ENCODE measurements at regions not wholly inside any gene's neighbourhood (a gene's known extent, or its start where the extent isn't known, plus 50 kb on each side); places are given as distances from the start of the nearest gene placed in this dataset.

DNA sequence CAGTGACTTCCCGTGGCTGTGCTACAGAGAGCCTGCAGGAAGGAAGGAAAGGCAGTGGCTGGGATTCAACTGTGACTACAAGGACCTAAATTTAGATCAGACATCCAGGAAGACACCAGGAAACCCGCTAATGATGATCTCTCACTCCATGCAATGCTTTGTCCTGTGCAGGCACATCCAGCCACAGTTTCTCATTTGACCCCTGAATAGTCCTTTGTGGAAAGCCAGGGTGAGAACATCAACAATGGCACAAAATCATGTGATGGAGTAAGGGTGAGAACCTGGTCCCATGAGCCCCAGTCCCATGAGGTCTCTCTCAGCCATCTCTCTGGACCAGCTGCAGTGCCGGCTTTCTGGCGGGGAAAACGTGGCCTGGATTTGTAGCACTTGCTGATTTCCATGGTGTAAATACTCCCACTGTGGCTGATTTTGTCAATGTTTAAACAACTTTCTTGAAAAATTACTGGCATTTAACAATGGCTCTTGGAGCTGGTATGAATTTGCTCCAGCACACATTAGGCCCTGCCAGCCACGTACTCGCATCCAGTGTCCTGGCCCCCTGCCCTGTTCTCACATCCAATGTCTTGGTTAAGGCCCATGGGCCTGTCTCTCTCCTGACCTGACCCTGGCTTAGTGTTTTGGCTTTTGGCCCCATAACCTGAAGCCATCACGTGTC, 159.0 kb upstream of the HAAO start:
- H3K9me2 ChIP-seq (replicated peaks; ENCODE audit: insufficient read depth): no peaks in the 10 kb centered on the region
- no peak overlapping the region for H3K4me3 ChIP-seq
- DNase-seq (ENCODE audit: low spot score): no peak
- no peaks in the 10 kb centered on the region for H3K36me3 ChIP-seq (replicated peaks; ENCODE audit: insufficient read depth, low read depth)
- H2AFZ ChIP-seq: no peak overlapping the region
- H3K27me3 ChIP-seq: no peaks in the 10 kb centered on the region
- peaks cover 3% of the 10 kb centered on the region for H3K79me2 ChIP-seq
- H3K27ac ChIP-seq: peak overlapping the region; percentile 8
- TF ChIP-seq EZH2phosphoT487 (IDR thresholded peaks at IDR 0.05; ENCODE audit: low read depth, severe bottlenecking, unreplicated experiment) (no peak), EZH2 (IDR thresholded peaks at IDR 0.05; ENCODE audit: borderline replicate concordance) (no peak), CTCF (IDR thresholded peaks at IDR 0.05; ENCODE audit: poor library complexity) (no peak)
- H3K4me2 ChIP-seq: no peak overlapping the region
- no peaks in the 10 kb centered on the region for H4K20me1 ChIP-seq (ENCODE audit: insufficient read depth, poor library complexity, severe bottlenecking)
- H3K4me1 ChIP-seq (ENCODE audit: insufficient read depth): peaks cover 27% of the 10 kb centered on the region
- H3K9me3 ChIP-seq (ENCODE audit: low read depth): no peaks in the 10 kb centered on the region
- WGBS (ENCODE audit: low lambda C conversion rate, missing lambda C conversion rate): 90% methylated on average over 8 of the region's 8 CpGs

DNA sequence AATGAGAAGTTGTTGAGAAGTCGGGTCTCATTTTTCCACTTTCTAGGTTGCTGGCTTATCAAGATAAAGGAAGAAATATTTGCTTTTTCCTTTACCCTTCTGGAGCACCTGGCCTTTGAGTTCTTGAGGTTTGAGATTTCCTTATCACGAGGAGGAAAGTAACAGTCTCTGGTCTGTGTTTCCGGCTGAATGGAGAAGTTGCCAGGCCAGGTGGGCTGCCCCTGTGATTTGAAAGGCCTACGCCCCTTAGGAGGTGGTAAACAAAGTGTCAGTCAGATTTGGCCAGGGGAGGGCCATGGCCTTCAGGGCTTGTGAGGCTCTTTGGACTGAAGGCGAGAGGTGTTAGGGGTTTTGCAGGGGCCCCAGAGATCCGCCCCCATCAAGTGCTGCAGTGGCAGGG, 156.7 kb upstream of the HAAO start:
- no peak overlapping the region for H3K27ac ChIP-seq
- no peak overlapping the region for H3K4me3 ChIP-seq
- H3K9me2 ChIP-seq (replicated peaks; ENCODE audit: insufficient read depth): no peaks in the 10 kb centered on the region
- H4K20me1 ChIP-seq (ENCODE audit: insufficient read depth, poor library complexity, severe bottlenecking): no peaks in the 10 kb centered on the region
- TF ChIP-seq CTCF (IDR thresholded peaks at IDR 0.05; ENCODE audit: poor library complexity) (no peak), EZH2phosphoT487 (IDR thresholded peaks at IDR 0.05; ENCODE audit: low read depth, severe bottlenecking, unreplicated experiment) (no peak), EZH2 (IDR thresholded peaks at IDR 0.05; ENCODE audit: borderline replicate concordance) (no peak)
- no peak overlapping the region for H2AFZ ChIP-seq
- H3K4me1 ChIP-seq (ENCODE audit: insufficient read depth): peaks cover 18% of the 10 kb centered on the region
- no peak overlapping the region for H3K4me2 ChIP-seq
- no peak for DNase-seq (ENCODE audit: low spot score)
- no peaks in the 10 kb centered on the region for H3K27me3 ChIP-seq
- WGBS (ENCODE audit: low lambda C conversion rate, missing lambda C conversion rate): 73% methylated on average over 6 of the region's 6 CpGs
- peaks cover 3% of the 10 kb centered on the region for H3K79me2 ChIP-seq
- H3K9me3 ChIP-seq (ENCODE audit: low read depth): no peaks in the 10 kb centered on the region
- no peaks in the 10 kb centered on the region for H3K36me3 ChIP-seq (replicated peaks; ENCODE audit: insufficient read depth, low read depth)

DNA sequence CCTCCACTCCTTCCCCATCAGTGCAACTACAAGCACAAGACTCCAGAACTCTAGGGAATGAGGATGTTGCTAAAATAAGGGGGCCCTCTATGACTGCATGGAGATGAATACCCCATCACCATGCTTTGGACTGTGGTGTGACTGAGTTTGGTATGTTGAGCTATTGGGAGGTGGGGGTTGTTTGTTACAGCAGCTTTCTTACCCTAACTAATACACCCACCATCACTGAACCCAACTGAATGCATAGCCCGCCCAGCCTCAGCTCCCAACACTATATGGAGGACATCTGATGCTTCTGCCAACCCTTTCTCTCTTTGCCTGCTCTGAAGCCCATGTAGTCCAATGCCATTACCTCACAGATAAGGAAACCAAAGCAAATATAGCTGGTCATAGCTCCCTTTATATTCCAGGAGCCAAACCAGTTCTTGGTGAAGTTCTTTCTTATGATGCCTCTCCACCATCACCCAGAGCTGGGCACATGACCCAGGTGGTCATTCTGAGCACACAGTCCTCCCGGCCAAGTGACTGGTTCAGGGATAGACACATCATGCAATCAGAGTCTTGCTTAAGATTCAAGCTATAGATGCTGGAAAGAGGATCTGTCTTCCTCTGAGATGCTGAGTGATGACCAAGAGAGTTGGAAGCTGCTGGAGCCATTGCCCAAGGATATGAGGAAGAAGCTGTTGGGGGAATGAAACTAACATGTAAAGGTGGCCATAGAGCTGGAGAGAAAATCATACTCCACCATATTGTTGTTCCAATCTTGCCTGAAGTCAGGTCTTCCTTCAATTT, 155.6 kb upstream of the HAAO start:
- H3K4me1 ChIP-seq (ENCODE audit: insufficient read depth): peaks cover 18% of the 10 kb centered on the region

More for the DNA sequence above, 155.6 kb upstream of the HAAO start:
- Histone ChIP-seq H3K27ac (peak overlapping the region; percentile 33), H3K9me2 (replicated peaks; ENCODE audit: insufficient read depth) (no peaks in the 10 kb centered on the region), H2AFZ (no peak overlapping the region), H3K36me3 (replicated peaks; ENCODE audit: insufficient read depth, low read depth) (no peaks in the 10 kb centered on the region), H4K20me1 (ENCODE audit: insufficient read depth, poor library complexity, severe bottlenecking) (no peaks in the 10 kb centered on the region), H3K4me2 (no peak overlapping the region), H3K27me3 (no peaks in the 10 kb centered on the region), H3K4me3 (no peak overlapping the region), H3K79me2 (peaks cover 3% of the 10 kb centered on the region), H3K9me3 (ENCODE audit: low read depth) (no peaks in the 10 kb centered on the region)
- no peak for DNase-seq (ENCODE audit: low spot score)
- TF ChIP-seq EZH2 (IDR thresholded peaks at IDR 0.05; ENCODE audit: borderline replicate concordance) (no peak), CTCF (IDR thresholded peaks at IDR 0.05; ENCODE audit: poor library complexity) (no peak), EZH2phosphoT487 (IDR thresholded peaks at IDR 0.05; ENCODE audit: low read depth, severe bottlenecking, unreplicated experiment) (no peak)
- 98% methylated on average over 2 of the region's 2 CpGs for WGBS (ENCODE audit: low lambda C conversion rate, missing lambda C conversion rate)
